Trophoblast cell (in vitro differentiated cells and primary cell): ENCODE measurements at regions not wholly inside any gene's neighbourhood (a gene's known extent, or its start where the extent isn't known, plus 50 kb on each side); places are given as distances from the start of the nearest gene placed in this dataset.

Experiments used
- DNase-seq, 2 donors: peaks; one replicate each; pipeline ENCODE4 v3.0.0-alpha.2; 2016
- H2AFZ ChIP-seq: 2 replicates; pipeline ENCODE4 v1.6.1; 2013; ENCODE audit warnings: low read length, moderate library complexity, mild to moderate bottlenecking; ENCODE audit not compliant: insufficient read depth, poor library complexity
- H2AK5ac ChIP-seq: 2 replicates; pipeline ENCODE4 v1.6.1; 2013; ENCODE audit warnings: mild to moderate bottlenecking, low read length
- H2BK120ac ChIP-seq: 2 replicates; pipeline ENCODE4 v1.6.1; 2013; ENCODE audit warnings: low read length, mild to moderate bottlenecking, moderate library complexity; ENCODE audit not compliant: insufficient read depth, poor library complexity
- H2BK12ac ChIP-seq: 2 replicates; pipeline ENCODE4 v1.6.1; 2013; ENCODE audit warnings: mild to moderate bottlenecking, low read length, moderate library complexity
- H2BK5ac ChIP-seq: 2 replicates; pipeline ENCODE4 v1.6.1; 2013; ENCODE audit warnings: low read length, low read depth, moderate library complexity, mild to moderate bottlenecking; ENCODE audit not compliant: poor library complexity
- H3K14ac ChIP-seq: 2 replicates; pipeline ENCODE4 v1.6.1; 2013; ENCODE audit warnings: mild to moderate bottlenecking, low read length
- H3K18ac ChIP-seq: 2 replicates; pipeline ENCODE4 v1.6.1; 2013; ENCODE audit warnings: mild to moderate bottlenecking, low read length
- H3K23ac ChIP-seq: 2 replicates; pipeline ENCODE4 v1.6.1; 2013; ENCODE audit warnings: low read length
- H3K27ac ChIP-seq: 2 replicates; pipeline ENCODE4 v1.5.1; 2013; ENCODE audit warnings: low read depth, mild to moderate bottlenecking, inconsistent platforms, low read length, moderate library complexity
- H3K27me3 ChIP-seq: 2 replicates; pipeline ENCODE4 v1.6.1; 2013; ENCODE audit warnings: inconsistent platforms, mild to moderate bottlenecking, low read length, moderate library complexity; ENCODE audit not compliant: insufficient read depth
- H3K36me3 ChIP-seq, 2 experiments: 1 replicate in 1 of 2; 2 replicates in 1 of 2; pipeline ENCODE4 v1.6.1; 2013; ENCODE audit warnings: low read length in 2 of 2, mild to moderate bottlenecking in 2 of 2, moderate library complexity in 1 of 2; ENCODE audit not compliant: insufficient read depth in 2 of 2, control insufficient read depth in 1 of 2
- H3K4ac ChIP-seq: 2 replicates; pipeline ENCODE4 v1.6.1; 2013; ENCODE audit warnings: low read depth, mild to moderate bottlenecking, low read length, moderate library complexity
- H3K4me1 ChIP-seq, 2 experiments: 1 replicate in 1 of 2; 2 replicates in 1 of 2; pipeline ENCODE4 v1.6.1; 2013; ENCODE audit warnings: low read length in 2 of 2, mild to moderate bottlenecking in 2 of 2, moderate library complexity in 1 of 2; ENCODE audit not compliant: insufficient read depth in 2 of 2, control insufficient read depth in 1 of 2
- H3K4me2 ChIP-seq: 2 replicates; pipeline ENCODE4 v1.6.1; 2013; ENCODE audit warnings: inconsistent platforms, mild to moderate bottlenecking, low read length, moderate library complexity
- H3K4me3 ChIP-seq: 2 replicates; pipeline ENCODE4 v1.5.1; 2013; ENCODE audit warnings: mild to moderate bottlenecking, low read depth, low read length, inconsistent platforms
- H3K79me1 ChIP-seq: one replicate; pipeline ENCODE4 v1.6.1; 2013; ENCODE audit warnings: low read length
- H3K79me2 ChIP-seq: 2 replicates; pipeline ENCODE4 v1.6.1; 2013; ENCODE audit warnings: low read length, mild to moderate bottlenecking; ENCODE audit not compliant: control insufficient read depth, insufficient read depth, poor library complexity
- H3K9ac ChIP-seq: 2 replicates; pipeline ENCODE4 v1.6.1; 2013; ENCODE audit warnings: mild to moderate bottlenecking, low read length
- H3K9me3 ChIP-seq: 2 replicates; pipeline ENCODE4 v1.6.1; 2013; ENCODE audit warnings: low read depth, mild to moderate bottlenecking, control low read depth, inconsistent platforms, low read length; ENCODE audit not compliant: insufficient read depth
- H4K12ac ChIP-seq: 2 replicates; pipeline ENCODE4 v1.6.1; 2013; ENCODE audit warnings: low read depth, mild to moderate bottlenecking, low read length, moderate library complexity
- H4K8ac ChIP-seq: 2 replicates; pipeline ENCODE4 v1.6.1; 2013; ENCODE audit warnings: low read depth, mild to moderate bottlenecking, low read length, moderate library complexity
- H4K91ac ChIP-seq: one replicate; pipeline ENCODE4 v1.6.1; 2013; ENCODE audit warnings: low read depth, mild to moderate bottlenecking, low read length, moderate library complexity
- WGBS: extraction: QIAGEN DNeasy Blood & Tissue Kit; methylation state at CpG from one replicate; pipeline ENCODE4 v1.1.7; 2013; ENCODE audit warnings: missing lambda C conversion rate; ENCODE audit not compliant: insufficient read length, insufficient coverage; ENCODE audit errors: extremely low coverage; 5-methylcytosine and 5-hydroxymethylcytosine counted together

- H3K23ac ChIP-seq = no peak overlapping the region
- no peak overlapping the region for H3K4me2 ChIP-seq
- H3K9ac ChIP-seq = no peak overlapping the region
- H3K18ac ChIP-seq = no peak overlapping the region
- no peak overlapping the region for H3K14ac ChIP-seq
- no peaks in the 10 kb centered on the region for H3K4me1 ChIP-seq
- no peaks in the 10 kb centered on the region for H3K79me1 ChIP-seq
- H2AK5ac ChIP-seq = no peak overlapping the region
- no peak overlapping the region for H3K4ac ChIP-seq
- no peak overlapping the region for H2BK120ac ChIP-seq
- no peaks in the 10 kb centered on the region for H3K27me3 ChIP-seq
- no peak overlapping the region for H3K27ac ChIP-seq
- H2BK12ac ChIP-seq = no peak overlapping the region
- H3K4me3 ChIP-seq = no peak overlapping the region
- H4K91ac ChIP-seq = no peak overlapping the region
- H2AFZ ChIP-seq = no peak overlapping the region
- DNase-seq = no peak
- no peaks in the 10 kb centered on the region for H3K36me3 ChIP-seq
- H3K9me3 ChIP-seq = no peaks in the 10 kb centered on the region
- no peaks in the 10 kb centered on the region for H3K79me2 ChIP-seq
- no CpG with 5 or more reads among the region's 2 CpGs for WGBS
- H4K8ac ChIP-seq = no peak overlapping the region
- no peak overlapping the region for H2BK5ac ChIP-seq
- H4K12ac ChIP-seq = no peak overlapping the region
Observed at GRCh38 chrX:145716226-145716625, 101.4 kb upstream of the SLITRK2 start.

- Histone ChIP-seq H3K4me3 (no peak overlapping the region), H4K12ac (no peak overlapping the region), H3K4me1 (no peaks in the 10 kb centered on the region), H3K23ac (no peak overlapping the region), H3K4ac (no peak overlapping the region), H3K4me2 (no peak overlapping the region), H3K18ac (no peak overlapping the region), H3K14ac (no peak overlapping the region), H4K8ac (no peak overlapping the region), H2AK5ac (no peak overlapping the region), H2BK120ac (no peak overlapping the region), H3K79me1 (no peaks in the 10 kb centered on the region), H3K27me3 (no peaks in the 10 kb centered on the region), H3K9me3 (no peaks in the 10 kb centered on the region), H3K36me3 (no peaks in the 10 kb centered on the region), H3K79me2 (no peaks in the 10 kb centered on the region), H2AFZ (no peak overlapping the region), H3K9ac (no peak overlapping the region), H2BK12ac (no peak overlapping the region), H4K91ac (no peak overlapping the region), H2BK5ac (no peak overlapping the region), H3K27ac (no peak overlapping the region)
- no peak for DNase-seq
- no CpG with 5 or more reads among the region's 5 CpGs for WGBS
Observed at GRCh38 chrX:145727476-145727875, 90.2 kb upstream of the SLITRK2 start.

- no peaks in the 10 kb centered on the region for H3K79me1 ChIP-seq
- H2AK5ac ChIP-seq = no peak overlapping the region
- H2BK12ac ChIP-seq = no peak overlapping the region
- no peaks in the 10 kb centered on the region for H3K27me3 ChIP-seq
- H3K9ac ChIP-seq = no peak overlapping the region
- WGBS = no CpG with 5 or more reads among the region's 6 CpGs
- H3K14ac ChIP-seq = no peak overlapping the region
- H3K18ac ChIP-seq = no peak overlapping the region
- H3K4ac ChIP-seq = no peak overlapping the region
- no peak overlapping the region for H4K12ac ChIP-seq
- no peaks in the 10 kb centered on the region for H3K4me1 ChIP-seq
- no peak overlapping the region for H2AFZ ChIP-seq
- no peak overlapping the region for H3K23ac ChIP-seq
- no peaks in the 10 kb centered on the region for H3K9me3 ChIP-seq
- H2BK5ac ChIP-seq = no peak overlapping the region
- no peak overlapping the region for H2BK120ac ChIP-seq
- no peak overlapping the region for H3K4me2 ChIP-seq
- no peak overlapping the region for H4K8ac ChIP-seq
- no peak overlapping the region for H3K4me3 ChIP-seq
- no peak overlapping the region for H4K91ac ChIP-seq
- no peaks in the 10 kb centered on the region for H3K36me3 ChIP-seq
- H3K27ac ChIP-seq = no peak overlapping the region
- DNase-seq = no peak
- no peaks in the 10 kb centered on the region for H3K79me2 ChIP-seq
Observed at GRCh38 chrX:145729635-145730034, 88.0 kb upstream of the SLITRK2 start.

- Histone ChIP-seq H2BK12ac (no peak overlapping the region), H3K18ac (no peak overlapping the region), H3K9ac (no peak overlapping the region), H2AFZ (no peak overlapping the region), H2AK5ac (no peak overlapping the region), H3K23ac (no peak overlapping the region), H3K4me1 (no peaks in the 10 kb centered on the region), H4K12ac (no peak overlapping the region), H3K4me3 (no peak overlapping the region), H2BK5ac (no peak overlapping the region), H3K4ac (no peak overlapping the region), H3K9me3 (no peaks in the 10 kb centered on the region), H3K4me2 (no peak overlapping the region), H3K36me3 (no peaks in the 10 kb centered on the region), H4K91ac (no peak overlapping the region), H4K8ac (no peak overlapping the region), H2BK120ac (no peak overlapping the region), H3K79me1 (no peaks in the 10 kb centered on the region), H3K27me3 (no peaks in the 10 kb centered on the region), H3K79me2 (no peaks in the 10 kb centered on the region), H3K14ac (no peak overlapping the region), H3K27ac (no peak overlapping the region)
- WGBS = no CpG with 5 or more reads among the region's 1 CpG
- no peak for DNase-seq
Observed at GRCh38 chrX:145735036-145735435, 82.6 kb upstream of the SLITRK2 start.
